GM20000 (cell line): ENCODE measurements at regions not wholly inside any gene's neighbourhood (a gene's known extent, or its start where the extent isn't known, plus 50 kb on each side); places are given as distances from the start of the nearest gene placed in this dataset.
"Not testable (repeated sequence)": the region's sequence is repeated elsewhere in the genome, so short reads cannot be mapped to it uniquely, and the experiment has no call there.

Source experiments
- DNase-seq: peaks from one replicate; pipeline ENCODE4 v3.0.0; 2012; ENCODE audit warnings: low spot score
- CTCF ChIP-seq: IDR thresholded peaks from 2 replicates; pipeline ENCODE4 v1.5.1; 2012; ENCODE audit warnings: mild to moderate bottlenecking, control low read depth; ENCODE audit errors: extremely low read depth, missing control alignments

GRCh38 chr12:46562625-46563225 lies 190.2 kb upstream of the SLC38A2 start:
- TF ChIP-seq CTCF = no peak
- no peak for DNase-seq

DNA sequence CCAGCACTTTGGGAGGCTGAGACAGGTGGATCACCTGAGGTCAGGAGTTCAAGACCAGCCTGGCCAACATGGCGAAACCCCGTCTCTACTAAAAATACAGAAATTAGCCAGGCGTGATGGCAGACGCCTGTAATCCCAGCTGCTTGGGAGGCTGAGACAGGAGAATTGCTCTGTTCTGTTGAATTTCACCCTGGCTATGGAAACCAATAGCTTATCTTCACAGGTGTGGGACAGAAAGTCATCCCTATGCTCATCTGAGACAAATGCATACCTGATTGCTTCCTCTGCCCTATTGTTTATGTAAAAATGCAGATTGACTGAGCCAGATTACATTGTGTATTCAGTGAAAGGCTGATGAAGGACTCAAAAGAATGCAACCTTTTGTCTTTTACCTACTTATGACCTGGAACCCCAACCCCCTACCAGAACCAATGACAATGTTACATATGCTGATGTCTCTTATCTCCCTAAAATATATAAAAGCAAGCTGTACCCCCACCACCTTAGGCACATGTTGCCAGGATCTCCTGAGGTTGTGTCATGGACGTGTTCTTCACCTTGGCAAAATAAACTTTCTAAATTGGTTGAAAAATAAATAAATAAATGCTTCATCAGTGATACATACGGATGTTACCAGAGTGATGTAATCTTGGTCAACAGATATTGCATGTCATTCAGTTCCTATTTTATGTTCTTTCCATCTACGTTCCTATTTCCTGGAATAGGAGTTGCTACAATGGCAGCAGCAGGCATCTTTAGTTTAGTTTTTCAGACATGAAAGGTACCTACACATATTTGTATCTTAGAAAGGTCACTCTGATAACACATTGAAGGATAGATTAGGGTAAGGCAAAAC lies 189.4 kb upstream of the SLC38A2 start:
- not testable (repeated sequence) for DNase-seq

DNA sequence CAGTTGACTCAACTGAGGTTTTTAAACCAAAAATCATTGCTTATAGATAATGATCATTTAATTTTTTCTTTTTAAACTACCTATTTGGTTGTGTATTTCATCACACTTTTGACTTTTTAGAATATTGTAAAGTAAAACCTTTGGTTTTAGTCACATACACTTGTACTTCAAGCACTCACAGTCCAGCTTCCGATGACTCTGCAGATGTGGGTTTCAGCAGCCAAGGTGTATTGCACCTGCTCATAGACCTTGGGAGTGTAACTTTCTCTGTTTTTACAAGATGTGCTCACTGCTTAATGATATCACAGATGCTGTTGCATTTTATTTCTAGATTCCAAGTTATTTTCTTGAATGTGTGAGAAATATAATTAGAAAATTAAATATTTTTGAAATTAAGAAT lies 188.3 kb upstream of the SLC38A2 start:
- no peak for TF ChIP-seq CTCF
- no peak for DNase-seq

GRCh38 chr12:46560089-46560488 lies 187.5 kb upstream of the SLC38A2 start:
- TF ChIP-seq CTCF = no peak
- DNase-seq = no peak

DNA sequence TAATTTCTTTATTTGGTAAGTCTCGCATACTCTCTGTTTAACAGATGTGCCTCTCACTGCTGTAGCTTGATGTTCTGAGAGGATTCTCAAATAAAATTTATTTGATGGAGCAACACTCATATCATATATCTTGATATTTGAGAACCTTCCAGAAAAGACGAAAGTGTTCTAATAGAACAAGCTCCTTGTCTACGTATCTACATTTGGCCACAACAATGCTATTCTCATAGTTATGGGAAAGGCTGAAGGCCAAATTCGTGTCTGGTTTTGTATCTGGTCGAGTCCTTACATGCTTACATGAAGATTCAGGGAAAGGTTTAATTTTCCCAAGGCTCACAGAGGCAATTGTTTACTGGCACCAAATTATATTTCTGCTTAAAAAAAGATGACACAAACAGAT lies 186.7 kb upstream of the SLC38A2 start:
- no peak for TF ChIP-seq CTCF
- DNase-seq = no peak

GRCh38 chr12:46558677-46559076 lies 186.1 kb upstream of the SLC38A2 start:
- DNase-seq = no peak
- TF ChIP-seq CTCF = no peak

- TF ChIP-seq CTCF = no peak
- no peak for DNase-seq
These were observed 185.2 kb upstream of the SLC38A2 start for GRCh38 chr12:46557539-46558373.
